ENCODE measurements at regions not wholly inside any gene's neighbourhood (a gene's known extent, or its start where the extent isn't known, plus 50 kb on each side); places are given as distances from the start of the nearest gene placed in this dataset.

DNA sequence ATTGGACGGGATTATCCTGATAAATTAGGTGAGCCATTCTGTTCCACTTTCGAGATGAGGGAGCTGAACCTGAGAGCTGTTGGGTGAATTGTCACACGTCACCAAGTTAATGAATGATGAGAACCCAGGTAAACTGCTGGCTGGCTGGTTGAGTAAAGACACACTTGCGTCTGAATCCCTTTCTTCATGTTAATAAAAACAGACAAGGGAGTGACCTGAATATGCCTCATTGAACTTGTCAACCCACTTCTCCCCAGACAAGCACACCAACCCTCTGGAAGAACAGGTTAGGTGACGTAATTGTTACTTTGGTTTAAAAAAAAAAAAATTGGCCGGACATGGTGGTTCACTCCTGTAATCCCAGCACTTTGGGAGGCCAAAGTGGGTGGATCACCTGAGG, 400.9 kb upstream of the CDH5 start:
- in situ Hi-C loops (cut with MboI; ENCODE audit: low pct_unique_long_range_greater_than_20kb, low sequenced_read_pairs): no loop called here
- DNase-seq: no peak

DNA sequence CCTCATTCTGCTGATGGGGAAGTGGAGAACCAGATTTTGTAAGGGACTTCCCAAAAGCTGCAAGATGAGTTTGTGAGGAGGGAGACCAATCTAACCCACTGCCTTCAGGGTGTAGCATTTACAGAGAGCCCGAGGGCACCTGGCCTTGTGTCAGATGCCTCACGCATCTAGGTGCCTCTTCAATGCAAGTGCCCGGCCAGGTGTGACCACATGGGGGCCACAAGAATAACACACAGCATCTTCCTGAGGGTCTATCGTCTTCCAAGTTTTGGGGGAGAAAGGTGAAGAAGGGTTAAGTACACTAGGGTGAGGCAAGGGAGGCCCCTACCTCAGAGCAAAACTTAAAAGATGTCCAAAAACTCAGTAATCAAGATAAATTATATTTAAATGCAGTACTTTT, 401.7 kb upstream of the CDH5 start:
- in situ Hi-C loops (cut with MboI; ENCODE audit: low pct_unique_long_range_greater_than_20kb, low sequenced_read_pairs): no loop called here
- no peak for DNase-seq

DNA sequence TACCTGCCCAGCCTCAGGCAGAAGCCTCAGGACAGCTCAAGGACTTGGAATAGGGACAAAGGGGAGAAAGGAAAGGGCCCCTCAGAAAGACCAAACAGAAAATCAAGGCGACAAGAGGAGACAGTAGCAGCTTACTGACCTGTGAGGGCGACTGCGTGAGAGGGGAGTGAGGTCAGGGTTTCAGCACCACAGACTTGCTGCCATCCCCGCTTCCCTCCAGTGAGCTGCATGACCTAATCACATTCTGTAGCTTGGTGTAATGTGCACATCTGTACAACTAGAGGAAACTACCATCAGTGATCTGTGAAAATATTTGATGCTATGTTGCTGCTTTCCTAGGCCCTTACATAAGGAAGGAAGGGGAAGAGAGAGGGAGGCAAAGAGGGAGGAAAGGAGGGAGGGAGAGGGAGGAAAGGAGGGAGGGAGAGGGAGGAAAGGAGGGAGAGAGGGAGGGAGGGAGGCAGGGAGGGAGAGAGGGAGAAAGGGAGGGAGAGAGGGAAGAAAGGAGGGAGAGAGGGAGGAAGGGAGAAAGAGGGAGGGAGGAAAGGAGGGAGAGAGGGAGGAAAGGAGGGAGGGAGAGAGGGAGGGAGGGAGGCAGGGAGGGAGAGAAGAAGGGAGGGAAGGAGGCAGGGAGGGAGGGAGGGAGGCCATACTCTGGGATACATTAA, 404.9 kb upstream of the CDH5 start:
- in situ Hi-C loops (cut with MboI; ENCODE audit: low pct_unique_long_range_greater_than_20kb, low sequenced_read_pairs): no loop called here
- no peak for DNase-seq

DNA sequence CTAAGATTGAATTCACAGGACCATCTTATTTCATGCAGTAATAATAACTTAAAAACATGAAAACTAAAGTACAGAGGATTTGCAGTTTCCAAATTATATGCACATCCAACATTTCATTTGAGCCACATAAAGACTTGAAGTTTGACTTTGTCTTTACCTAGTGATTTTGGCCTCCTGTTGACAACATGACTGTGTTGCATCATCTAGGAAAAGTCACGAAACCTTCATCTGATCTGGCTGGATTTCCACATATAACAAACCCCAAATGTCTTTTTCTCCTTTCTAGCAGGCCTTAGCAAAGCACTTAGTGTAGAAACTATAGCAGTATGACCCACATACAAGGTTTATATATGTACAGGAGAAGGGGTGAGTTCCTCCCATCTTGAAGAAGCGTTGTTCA, 406.5 kb upstream of the CDH5 start:
- in situ Hi-C loops (cut with MboI; ENCODE audit: low pct_unique_long_range_greater_than_20kb, low sequenced_read_pairs): no loop called here
- DNase-seq: no peak

DNA sequence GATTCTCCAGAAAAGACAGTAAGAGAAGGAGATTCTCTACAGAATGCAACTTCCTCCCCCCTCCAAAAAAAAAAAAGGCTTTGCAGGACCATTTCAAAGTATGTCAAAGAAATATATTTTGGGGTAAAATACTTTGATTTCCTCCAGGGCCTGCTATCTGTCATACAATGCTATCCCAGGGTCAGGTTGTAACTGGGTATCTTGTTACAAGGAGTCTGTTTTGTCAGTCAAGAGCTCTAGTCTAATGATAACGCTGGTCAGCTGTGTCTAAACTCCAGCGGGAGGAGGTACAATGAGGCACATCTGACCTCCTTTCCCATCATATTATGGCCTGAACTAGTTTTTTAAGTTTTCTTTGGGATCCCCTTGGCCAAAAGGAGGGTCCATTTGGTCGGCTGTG, 408.4 kb upstream of the CDH5 start:
- in situ Hi-C loops (cut with MboI; ENCODE audit: low pct_unique_long_range_greater_than_20kb, low sequenced_read_pairs): no loop called here
- no peak for DNase-seq

DNA sequence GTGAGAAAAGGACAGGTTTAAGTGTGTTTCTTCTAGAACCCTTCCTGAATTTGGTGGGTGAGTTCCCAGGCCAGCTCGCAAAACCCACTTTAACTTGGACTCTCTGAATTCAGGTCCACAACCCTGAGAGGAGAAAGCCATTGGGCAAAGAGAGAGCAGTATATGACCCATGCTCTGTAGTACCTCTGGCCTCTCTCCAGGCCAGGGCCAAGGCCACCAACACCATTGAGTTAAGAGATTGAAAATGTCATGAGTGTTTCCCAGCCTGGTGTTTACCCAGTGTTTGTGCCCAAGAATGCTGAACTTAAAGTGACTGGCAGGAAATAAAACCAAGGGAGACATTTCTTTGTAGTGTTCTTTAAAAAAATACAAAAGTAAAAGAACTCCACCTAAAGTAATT, 410.4 kb upstream of the CDH5 start:
- in situ Hi-C loops (cut with MboI; ENCODE audit: low pct_unique_long_range_greater_than_20kb, low sequenced_read_pairs): no loop called here
- DNase-seq: no peak

DNA sequence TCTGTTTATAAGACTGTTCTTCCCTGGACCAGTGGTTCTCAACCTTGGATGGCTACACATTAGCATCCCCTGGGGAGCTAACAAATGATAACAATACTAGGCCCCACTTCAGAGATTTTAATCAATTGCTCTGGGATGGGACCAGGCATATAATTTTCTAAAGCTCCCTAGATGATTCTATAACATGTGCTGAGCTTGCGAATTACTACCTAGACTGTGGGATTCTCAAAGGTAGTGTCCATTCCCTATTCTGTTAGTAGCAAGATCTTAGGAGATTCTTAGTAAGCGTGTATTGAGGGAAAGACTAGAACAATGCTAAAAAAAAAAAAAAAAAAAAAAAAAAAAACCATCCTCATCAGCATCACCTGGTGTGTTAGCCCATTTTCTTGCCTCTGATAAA, 412.0 kb upstream of the CDH5 start:
- in situ Hi-C loops (cut with MboI; ENCODE audit: low pct_unique_long_range_greater_than_20kb, low sequenced_read_pairs): no loop called here
- no peak for DNase-seq

DNA sequence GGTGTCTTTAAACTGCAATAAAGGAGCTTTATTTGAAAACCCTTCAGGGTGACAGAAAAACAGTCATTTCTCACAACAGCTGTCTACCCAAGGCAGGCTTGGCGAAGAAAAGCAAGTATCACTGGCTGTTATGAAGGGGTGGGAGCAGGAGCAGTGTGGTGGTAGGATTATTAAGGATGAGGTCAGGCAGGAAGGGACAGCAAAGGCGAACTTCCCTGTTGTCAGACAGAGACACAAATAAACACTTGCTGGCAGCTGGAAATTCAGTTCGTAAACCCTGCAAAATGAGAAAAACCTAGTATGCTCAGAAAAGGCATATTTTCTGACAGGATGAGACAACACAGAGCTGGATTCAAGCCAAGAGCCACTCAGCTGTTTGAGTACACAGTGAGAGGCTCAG, 416.3 kb upstream of the CDH5 start:
- in situ Hi-C loops (cut with MboI; ENCODE audit: low pct_unique_long_range_greater_than_20kb, low sequenced_read_pairs): no loop called here
- DNase-seq: no peak

DNA sequence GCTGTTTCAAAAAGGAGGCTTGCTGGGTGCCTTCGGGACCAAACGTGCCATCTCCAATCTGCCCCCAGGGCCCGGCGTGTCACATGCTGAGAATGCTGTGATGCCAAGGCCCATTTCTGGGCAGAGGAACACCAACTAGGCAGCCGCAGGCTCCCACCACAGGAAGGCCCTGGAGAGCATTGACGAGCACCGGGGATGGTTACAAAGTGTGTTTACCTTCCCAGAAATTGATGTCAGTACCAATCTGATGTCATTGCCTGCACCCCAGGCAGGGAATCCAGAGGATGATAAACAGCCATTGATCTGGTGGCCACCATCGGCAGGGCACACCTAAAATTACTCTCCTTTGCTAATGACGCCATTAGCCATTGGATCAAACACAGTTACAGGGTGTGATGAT, 418.1 kb upstream of the CDH5 start:
- in situ Hi-C loops (cut with MboI; ENCODE audit: low pct_unique_long_range_greater_than_20kb, low sequenced_read_pairs): no loop called here
- no peak for DNase-seq

DNA sequence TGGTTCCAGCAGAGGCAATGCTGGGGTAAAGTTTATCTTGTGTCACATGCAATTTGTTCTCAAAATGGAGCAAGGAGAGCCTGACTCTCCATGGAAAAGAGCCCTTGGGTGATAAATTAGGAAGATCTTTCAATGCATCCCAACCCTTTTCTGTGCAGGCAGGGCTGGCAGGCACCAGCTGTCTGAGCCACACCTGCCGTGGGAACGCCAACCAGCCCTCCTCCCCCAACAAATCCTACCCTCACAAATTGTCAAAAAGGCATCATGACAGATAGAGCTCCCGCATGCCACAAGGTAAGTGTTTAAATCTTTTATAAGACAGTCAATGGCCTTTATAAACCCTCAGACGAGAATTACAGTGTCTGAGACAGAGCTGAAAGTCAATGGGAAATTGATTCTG, 418.5 kb upstream of the CDH5 start:
- DNase-seq: no peak
- in situ Hi-C loops (cut with MboI; ENCODE audit: low pct_unique_long_range_greater_than_20kb, low sequenced_read_pairs): no loop called here

DNA sequence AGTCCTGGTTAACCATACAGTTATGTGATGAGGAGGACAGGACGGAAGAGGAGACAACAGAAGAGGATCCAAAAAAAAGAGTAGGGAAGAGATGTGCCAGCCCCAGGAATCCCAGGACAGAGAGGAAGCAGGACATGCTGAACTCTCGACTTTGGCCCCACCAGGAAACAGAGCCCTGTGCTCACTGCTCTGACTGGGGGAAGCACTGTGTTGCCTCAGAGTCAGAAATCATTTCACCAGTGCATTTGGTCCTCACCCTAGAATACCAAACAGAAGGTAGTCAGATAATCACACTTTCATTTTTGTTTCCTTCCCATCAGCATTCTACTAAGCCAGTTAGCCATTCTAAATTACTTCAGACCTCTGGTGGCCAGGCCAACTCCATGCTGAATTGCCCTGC, 421.0 kb upstream of the CDH5 start:
- in situ Hi-C loops (cut with MboI; ENCODE audit: low pct_unique_long_range_greater_than_20kb, low sequenced_read_pairs): no loop called here
- no peak for DNase-seq

DNA sequence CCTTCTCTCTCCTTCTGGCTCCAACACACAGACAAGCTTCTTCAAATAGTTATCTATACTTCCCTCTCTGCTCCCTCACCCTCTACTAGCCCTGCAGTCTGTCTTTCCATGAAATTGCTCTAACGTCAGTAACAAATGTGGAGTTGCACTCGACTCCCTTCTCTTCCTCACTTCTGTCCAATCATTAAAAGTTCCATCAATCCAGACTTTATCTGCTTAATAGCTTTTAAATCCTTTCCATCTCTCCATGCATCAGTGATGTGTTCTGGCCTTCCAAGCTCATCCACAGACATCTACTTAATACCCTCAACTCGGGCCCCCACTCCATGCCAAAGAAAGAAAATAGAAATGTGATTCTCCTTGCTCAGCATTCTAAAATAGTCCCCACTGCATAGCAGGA, 422.1 kb upstream of the CDH5 start:
- no peak for DNase-seq
- in situ Hi-C loops (cut with MboI; ENCODE audit: low pct_unique_long_range_greater_than_20kb, low sequenced_read_pairs): no loop called here

DNA sequence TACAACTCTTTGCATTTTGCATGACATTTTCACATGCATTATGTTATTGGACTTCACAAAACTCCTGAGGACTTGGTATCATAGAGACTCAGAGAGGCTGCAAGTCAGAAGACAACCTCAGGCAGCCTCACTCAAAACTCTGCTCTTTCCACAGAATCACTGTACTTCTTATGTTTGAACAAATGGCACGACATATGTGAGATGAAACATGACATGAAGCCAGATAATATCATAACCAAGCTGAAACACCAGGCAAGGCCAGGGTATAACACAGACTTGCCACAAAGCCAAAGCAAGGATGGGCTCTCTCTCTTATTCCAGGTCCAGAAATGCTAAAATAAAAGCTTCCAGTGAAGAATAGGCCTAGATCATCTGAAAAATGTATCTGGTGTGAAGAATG, 425.8 kb upstream of the CDH5 start:
- no peak for DNase-seq
- in situ Hi-C loops (cut with MboI; ENCODE audit: low pct_unique_long_range_greater_than_20kb, low sequenced_read_pairs): no loop called here

DNA sequence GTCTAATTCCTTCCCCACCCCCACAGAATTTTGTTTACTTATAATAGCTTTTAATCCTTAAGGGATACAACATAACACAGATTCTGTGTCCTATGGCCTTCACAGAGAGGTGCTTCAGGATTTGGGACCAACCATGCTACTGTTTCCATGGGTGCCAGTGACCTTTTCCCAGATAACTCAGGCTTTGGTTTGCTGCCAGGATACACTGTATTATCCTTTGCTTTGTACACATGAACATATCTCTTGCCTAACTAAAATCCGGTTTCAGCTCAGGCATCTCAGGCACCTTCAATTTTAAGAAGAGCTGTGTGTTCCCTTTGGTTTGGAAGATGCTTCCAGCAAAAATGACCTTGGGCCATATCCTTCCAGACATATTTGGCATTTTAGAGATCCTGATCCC, 428.4 kb upstream of the CDH5 start:
- DNase-seq: no peak
- in situ Hi-C loops (cut with MboI; ENCODE audit: low pct_unique_long_range_greater_than_20kb, low sequenced_read_pairs): no loop called here

DNA sequence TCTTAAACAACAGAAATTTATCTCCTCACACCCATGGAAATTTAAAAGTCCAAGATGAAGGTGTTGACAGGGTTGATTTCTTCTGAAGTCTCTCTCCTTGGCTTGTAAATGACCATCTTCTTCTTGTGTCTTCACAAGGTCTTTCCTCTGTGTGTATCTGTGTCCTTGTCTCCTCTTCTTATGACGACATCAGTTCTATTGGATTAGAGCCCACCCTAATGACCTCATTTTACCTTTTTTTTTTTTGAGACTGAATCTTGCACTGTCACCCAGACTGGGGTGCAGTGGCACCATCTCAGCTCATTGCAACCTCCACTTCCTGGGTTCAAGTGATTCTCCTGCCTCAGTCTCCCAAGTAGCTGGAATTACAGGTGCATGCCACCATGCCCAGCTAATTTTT, 429.0 kb upstream of the CDH5 start:
- no peak for DNase-seq
- in situ Hi-C loops (cut with MboI; ENCODE audit: low pct_unique_long_range_greater_than_20kb, low sequenced_read_pairs): no loop called here

DNA sequence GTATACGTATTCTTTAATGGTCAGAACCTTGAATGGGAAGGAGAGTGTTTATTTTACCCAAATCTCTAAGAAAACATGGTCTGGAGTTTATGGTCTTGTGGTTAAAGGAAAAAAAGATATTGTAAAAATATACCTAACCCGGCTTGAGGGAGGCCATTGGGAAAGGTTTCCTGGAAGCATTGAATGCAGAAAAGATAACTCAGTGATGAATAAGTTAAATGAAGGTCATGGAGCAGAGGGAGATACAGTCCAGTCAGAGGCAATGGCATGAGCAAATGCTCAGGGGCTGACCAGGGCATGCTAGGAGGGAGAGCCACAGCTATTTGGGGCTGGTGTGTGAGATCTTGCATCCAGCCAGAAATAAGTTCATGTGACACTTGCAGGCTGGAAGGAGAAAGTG, 430.4 kb upstream of the CDH5 start:
- in situ Hi-C loops (cut with MboI; ENCODE audit: low pct_unique_long_range_greater_than_20kb, low sequenced_read_pairs): no loop called here
- DNase-seq: no peak

DNA sequence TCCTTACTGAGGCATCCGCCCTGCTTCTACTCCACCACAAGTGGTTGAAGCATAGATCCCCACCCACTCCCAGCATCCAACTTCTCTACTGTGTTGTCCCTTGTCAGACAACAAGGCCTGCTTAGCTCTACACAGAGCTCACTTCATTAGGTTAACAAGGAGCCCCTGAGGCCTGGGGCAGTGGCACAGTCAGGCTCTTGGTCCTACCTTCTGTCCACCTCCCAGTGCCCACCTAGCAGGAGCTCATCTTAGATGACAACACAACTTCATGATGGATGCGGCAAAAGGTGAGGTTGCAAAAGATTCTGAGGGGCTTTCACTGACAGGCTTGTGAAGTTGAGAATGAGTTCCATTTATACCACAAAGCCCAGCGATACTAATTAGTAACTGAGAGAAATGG, 432.0 kb upstream of the CDH5 start:
- in situ Hi-C loops (cut with MboI; ENCODE audit: low pct_unique_long_range_greater_than_20kb, low sequenced_read_pairs): no loop called here
- DNase-seq: no peak

DNA sequence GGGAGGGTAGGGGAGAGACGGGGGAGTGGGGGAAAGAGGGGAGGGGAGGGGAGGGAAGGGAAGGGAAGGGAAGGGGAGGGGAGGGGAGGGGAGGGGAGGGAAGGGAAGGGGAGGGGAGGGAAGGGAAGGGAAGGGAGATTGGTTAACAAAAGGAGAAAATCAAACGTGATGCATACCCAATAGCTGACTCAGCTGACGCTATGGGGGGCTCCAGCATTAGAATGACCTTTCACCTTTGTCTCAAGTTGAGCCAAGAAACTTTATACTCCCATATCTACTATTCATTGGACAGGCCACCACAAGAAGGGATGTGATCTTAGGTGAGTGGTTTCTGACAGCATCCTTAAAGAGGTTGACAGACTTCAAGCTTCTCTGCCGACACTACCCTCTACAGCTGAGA, 432.8 kb upstream of the CDH5 start:
- in situ Hi-C loops (cut with MboI; ENCODE audit: low pct_unique_long_range_greater_than_20kb, low sequenced_read_pairs): no loop called here
- DNase-seq: no peak

DNA sequence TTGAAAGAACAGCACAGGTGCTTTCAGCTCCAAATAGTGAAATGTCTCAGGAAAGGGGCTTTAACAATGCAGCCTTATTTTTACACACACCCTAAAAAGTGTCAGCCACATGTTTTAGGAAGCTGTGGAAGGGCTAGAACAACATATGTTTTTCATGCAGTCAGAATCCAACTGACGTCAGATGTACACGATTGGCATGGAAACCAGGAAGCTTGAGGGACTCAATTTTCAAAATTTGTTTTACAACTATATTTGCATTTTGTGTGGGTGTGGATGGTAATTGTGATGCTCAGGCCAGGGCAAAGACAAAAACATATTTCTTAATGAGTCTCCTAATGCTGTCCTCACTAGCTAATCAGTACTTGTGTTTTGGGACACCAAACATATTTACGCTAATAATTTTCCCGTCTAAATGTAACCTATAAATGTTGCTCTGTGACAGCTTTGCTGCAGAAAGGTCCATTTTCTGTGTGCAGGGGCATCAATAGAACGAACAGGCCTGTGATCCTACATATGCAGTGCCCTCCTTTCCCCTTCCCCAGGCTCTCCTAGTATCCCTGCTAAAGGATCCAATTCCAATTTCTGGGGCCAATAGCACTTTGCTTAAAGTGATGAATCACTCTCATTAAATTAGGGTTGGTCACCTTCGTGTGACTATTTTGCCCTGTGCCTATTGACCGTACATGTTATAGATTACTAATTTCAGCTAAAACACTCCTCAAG, 434.0 kb upstream of the CDH5 start:
- DNase-seq: no peak
- in situ Hi-C loops (cut with MboI; ENCODE audit: low pct_unique_long_range_greater_than_20kb, low sequenced_read_pairs): no loop called here

DNA sequence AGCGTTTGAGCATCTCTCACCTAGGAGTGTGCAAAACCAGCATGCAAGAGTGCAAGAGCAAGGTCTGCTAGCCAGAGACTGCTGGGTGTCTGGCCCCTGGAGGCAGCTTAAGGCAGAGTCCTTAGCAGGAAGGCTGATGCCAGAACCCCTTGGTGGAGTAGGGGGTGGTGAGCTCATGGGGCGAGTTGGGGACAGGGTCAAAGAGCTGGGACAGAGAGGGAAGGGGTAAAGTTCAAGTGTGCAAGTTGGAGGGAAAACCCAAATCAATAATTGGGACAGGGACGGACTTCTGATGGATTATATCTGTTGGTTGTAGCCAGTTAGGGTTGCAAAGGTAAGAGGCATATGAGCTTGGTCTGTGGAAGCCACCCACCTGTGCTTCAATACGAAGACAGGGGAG, 443.6 kb upstream of the CDH5 start:
- DNase-seq: no peak
- in situ Hi-C loops (cut with MboI; ENCODE audit: low pct_unique_long_range_greater_than_20kb, low sequenced_read_pairs): no loop called here

DNA sequence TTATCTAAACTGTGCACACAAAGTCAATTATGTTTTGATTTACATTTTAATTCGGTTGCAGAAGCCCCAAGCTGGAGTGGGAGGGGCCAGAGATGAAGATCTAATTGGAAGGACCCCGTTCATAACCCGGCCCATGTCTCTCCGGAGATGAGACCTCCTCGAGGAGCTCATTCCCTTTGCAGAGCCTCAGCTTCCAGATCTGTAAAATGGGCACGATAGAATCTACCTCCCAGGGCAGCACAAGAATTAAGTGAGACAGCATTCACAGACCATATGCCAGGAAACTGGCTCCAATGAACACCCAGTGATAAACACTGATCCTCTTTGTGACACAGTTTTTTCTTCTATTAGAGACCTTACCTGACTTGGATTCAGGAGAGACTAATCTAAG, 446.5 kb upstream of the CDH5 start:
- in situ Hi-C loops (cut with MboI; ENCODE audit: low pct_unique_long_range_greater_than_20kb, low sequenced_read_pairs): no loop called here

More for the DNA sequence above, 446.5 kb upstream of the CDH5 start:
- DNase-seq: no peak
